Loucy (cell line): ENCODE measurements at regions not wholly inside any gene's neighbourhood (a gene's known extent, or its start where the extent isn't known, plus 50 kb on each side); places are given as distances from the start of the nearest gene placed in this dataset.
"Not testable (repeated sequence)": the region's sequence is repeated elsewhere in the genome, so short reads cannot be mapped to it uniquely, and the experiment has no call there.

ENCODE experiments used
- H2AFZ ChIP-seq: fragments of 200-600 bp; sonication (generic); 2 replicates; pipeline ENCODE4 v1.6.0; 2016; ENCODE audit warnings: antibody characterized with exemption, mild to moderate bottlenecking, low read length, moderate library complexity
- H3F3A ChIP-seq: fragments of 200-600 bp; 2 replicates; pipeline ENCODE4 v1.6.0; 2016; ENCODE audit warnings: antibody characterized with exemption, low read depth, mild to moderate bottlenecking
- H3K27me3 ChIP-seq: fragments of 200-600 bp; sonication (generic); 2 replicates; pipeline ENCODE4 v1.6.1; 2014; ENCODE audit warnings: low read length, mild to moderate bottlenecking; ENCODE audit not compliant: insufficient read depth, poor library complexity, severe bottlenecking
- H3K36me3 ChIP-seq: fragments of 200-600 bp; sonication (generic); 2 replicates; pipeline ENCODE4 v1.6.1; 2016; ENCODE audit warnings: low read length; ENCODE audit not compliant: insufficient read depth
- H3K4me1 ChIP-seq: fragments of 200-600 bp; sonication (generic); 2 replicates; pipeline ENCODE4 v1.5.1; 2014; ENCODE audit warnings: low read length, mild to moderate bottlenecking; ENCODE audit not compliant: insufficient read depth, poor library complexity, severe bottlenecking
- H3K4me2 ChIP-seq: fragments of 200-600 bp; sonication (generic); 2 replicates; pipeline ENCODE4 v1.6.0; 2014; ENCODE audit warnings: antibody characterized with exemption, low read length, low read depth, mild to moderate bottlenecking; ENCODE audit not compliant: poor library complexity, severe bottlenecking
- H3K4me3 ChIP-seq: fragments of 200-600 bp; sonication (generic); 2 replicates; pipeline ENCODE4 v1.5.1; 2014; ENCODE audit warnings: low read length, mild to moderate bottlenecking, mixed read lengths; ENCODE audit not compliant: poor library complexity, severe bottlenecking
- H3K79me2 ChIP-seq: fragments of 200-600 bp; sonication (generic); 2 replicates; pipeline ENCODE4 v1.6.1; 2014; ENCODE audit warnings: low read length; ENCODE audit not compliant: insufficient read depth
- H3K9ac ChIP-seq: fragments of 200-600 bp; sonication (generic); 2 replicates; pipeline ENCODE4 v1.6.0; 2014; ENCODE audit warnings: mild to moderate bottlenecking, low read depth, low read length, moderate library complexity; ENCODE audit not compliant: poor library complexity, severe bottlenecking
- H3K9me2 ChIP-seq: fragments of 200-600 bp; sonication (generic); replicated peaks from 2 replicates; pipeline ENCODE4 v1.6.1; 2016; ENCODE audit warnings: low read depth, low read length, mixed read lengths
- H3K9me3 ChIP-seq: fragments of 200-600 bp; sonication (generic); 2 replicates; pipeline ENCODE4 v1.6.1; 2014; ENCODE audit warnings: mild to moderate bottlenecking, antibody characterized with exemption, low read length, low read depth; ENCODE audit not compliant: insufficient read depth
- H4K20me1 ChIP-seq: fragments of 200-600 bp; sonication (generic); 2 replicates; pipeline ENCODE4 v1.6.0; 2014; ENCODE audit warnings: antibody characterized with exemption, low read length, mild to moderate bottlenecking; ENCODE audit not compliant: insufficient read depth, poor library complexity, severe bottlenecking
- CTCF ChIP-seq: fragments of 200-600 bp; sonication (generic); conservative IDR thresholded peaks from 2 replicates; pipeline ENCODE4 v1.5.1; 2014; ENCODE audit warnings: mild to moderate bottlenecking, antibody characterized with exemption, low read length
- EZH2phosphoT487 ChIP-seq: fragments of 200-600 bp; IDR thresholded peaks from 2 replicates; pipeline ENCODE4 v1.6.1; 2018; ENCODE audit warnings: antibody characterized with exemption, mild to moderate bottlenecking, moderate library complexity, borderline replicate concordance

DNA sequence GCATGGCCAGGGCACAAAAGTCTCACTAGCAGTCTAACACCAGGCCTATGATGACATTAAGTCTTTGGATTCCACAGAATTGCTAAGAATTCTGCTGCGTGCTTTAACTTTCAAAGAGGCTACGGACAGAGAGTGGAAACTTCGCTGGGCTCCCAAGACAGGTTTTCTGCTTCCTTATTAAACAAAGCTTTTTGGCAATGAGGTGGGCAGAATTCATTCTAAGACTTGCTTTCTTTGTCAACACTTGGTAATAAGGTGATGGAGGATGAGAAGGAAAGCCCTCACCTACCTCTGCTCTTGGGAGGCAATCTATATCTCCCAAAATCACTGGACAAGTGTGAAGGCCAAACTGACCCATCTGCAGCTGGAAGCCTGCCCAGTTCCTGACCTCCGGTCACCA lies 231.9 kb downstream of the ATPSCKMT start:
- no peak overlapping the region for H3K4me2 ChIP-seq

GRCh38 chr5:10016559-10016958 lies 233.1 kb downstream of the ATPSCKMT start:
- not testable (repeated sequence) for H3K9ac ChIP-seq, H3F3A ChIP-seq, H4K20me1 ChIP-seq, H2AFZ ChIP-seq, H3K4me3 ChIP-seq, H3K4me1 ChIP-seq, H3K4me2 ChIP-seq, H3K36me3 ChIP-seq, H3K27me3 ChIP-seq, H3K9me3 ChIP-seq, H3K9me2 ChIP-seq, H3K79me2 ChIP-seq

More for the DNA sequence above, 231.9 kb downstream of the ATPSCKMT start:
- Histone ChIP-seq H3K4me3 (no peak overlapping the region), H3F3A (no peaks in the 10 kb centered on the region), H2AFZ (no peak overlapping the region), H3K36me3 (no peaks in the 10 kb centered on the region), H3K4me1 (no peaks in the 10 kb centered on the region), H4K20me1 (no peaks in the 10 kb centered on the region), H3K9me3 (no peaks in the 10 kb centered on the region), H3K27me3 (no peaks in the 10 kb centered on the region), H3K9ac (no peak overlapping the region), H3K79me2 (no peaks in the 10 kb centered on the region), H3K9me2 (no peaks in the 10 kb centered on the region)
- TF ChIP-seq CTCF, result no peak

DNA sequence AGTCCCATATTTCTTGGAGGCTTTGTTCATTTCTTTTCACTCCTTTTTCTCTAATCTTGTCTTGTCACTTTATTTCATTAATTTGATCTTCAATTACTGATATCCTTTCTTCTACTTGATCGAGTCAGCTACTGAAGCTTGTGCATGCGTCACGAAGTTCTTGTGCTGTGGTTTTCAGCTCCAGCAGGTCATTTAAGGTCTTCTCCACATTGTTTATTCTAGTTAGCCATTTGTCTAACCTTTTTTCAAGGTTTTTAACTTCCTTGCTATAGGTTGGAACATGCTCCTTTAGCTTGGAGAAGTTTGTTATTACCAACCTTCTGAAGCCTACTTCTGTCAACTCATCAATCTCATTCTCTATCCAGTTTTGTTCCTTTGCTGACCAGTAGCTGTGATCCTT lies 234.0 kb downstream of the ATPSCKMT start:
- H3K36me3 ChIP-seq, H3K9me3 ChIP-seq, H4K20me1 ChIP-seq, H3K27me3 ChIP-seq, H3K4me2 ChIP-seq, H3K9me2 ChIP-seq, H3F3A ChIP-seq, H3K4me1 ChIP-seq, H3K79me2 ChIP-seq, H3K4me3 ChIP-seq, H3K9ac ChIP-seq, H2AFZ ChIP-seq: not testable (repeated sequence)

DNA sequence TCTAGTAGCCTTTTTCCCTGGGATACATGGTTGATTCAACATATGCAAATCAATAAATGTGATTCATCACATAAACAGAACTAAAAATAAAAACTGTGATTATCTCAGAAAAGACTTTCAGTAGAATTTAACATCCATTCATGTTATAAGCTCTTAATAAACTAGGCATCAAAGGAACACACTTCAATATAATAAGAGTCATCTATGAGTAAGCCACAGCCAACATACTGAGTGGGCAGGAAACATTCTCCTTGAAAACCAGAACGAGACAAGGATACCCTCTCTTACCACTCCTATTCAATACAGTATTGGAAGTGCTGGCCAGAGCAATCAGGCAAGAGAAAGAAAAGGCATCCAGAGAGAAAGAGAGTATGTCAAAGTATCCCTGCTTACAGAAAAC lies 239.9 kb downstream of the ATPSCKMT start:
- H2AFZ ChIP-seq, result no peak overlapping the region
- no peaks in the 10 kb centered on the region for H4K20me1 ChIP-seq
- no peak overlapping the region for H3K4me3 ChIP-seq
- H3F3A ChIP-seq, result no peaks in the 10 kb centered on the region
- no peak overlapping the region for H3K4me2 ChIP-seq
- H3K27me3 ChIP-seq, result no peaks in the 10 kb centered on the region
- no peaks in the 10 kb centered on the region for H3K79me2 ChIP-seq
- H3K9me3 ChIP-seq, result no peaks in the 10 kb centered on the region
- H3K9ac ChIP-seq, result no peak overlapping the region
- no peak for TF ChIP-seq CTCF
- no peak for TF ChIP-seq EZH2phosphoT487
- H3K36me3 ChIP-seq, result no peaks in the 10 kb centered on the region
- no peaks in the 10 kb centered on the region for H3K9me2 ChIP-seq
- H3K4me1 ChIP-seq, result no peaks in the 10 kb centered on the region
